Subcutaneous abdominal adipose tissue (tissue), 5 donors: ENCODE measurements at regions not wholly inside any gene's neighbourhood (a gene's known extent, or its start where the extent isn't known, plus 50 kb on each side); places are given as distances from the start of the nearest gene placed in this dataset.

ENCODE experiments used
- H3K27ac ChIP-seq: one replicate; pipeline ENCODE4 v1.7.0; 2013; ENCODE audit warnings: low read depth, mild to moderate bottlenecking, inconsistent platforms, low read length, moderate library complexity
- H3K27me3 ChIP-seq, 5 donors: one replicate each; pipeline ENCODE4 v1.7.0; 2013; ENCODE audit warnings: low read length in 5 of 5, inconsistent platforms in 1 of 5; ENCODE audit not compliant: control insufficient read depth in 5 of 5, insufficient read depth in 4 of 5
- H3K36me3 ChIP-seq, 5 donors: one replicate each; pipeline ENCODE4 v1.7.0; 2013; ENCODE audit warnings: low read length in 5 of 5; ENCODE audit not compliant: control insufficient read depth in 5 of 5, insufficient read depth in 5 of 5
- H3K4me1 ChIP-seq, 5 donors: one replicate each; pipeline ENCODE4 v1.7.0; 2013; ENCODE audit warnings: low read length in 5 of 5, mild to moderate bottlenecking in 3 of 5, moderate library complexity in 1 of 5; ENCODE audit not compliant: control insufficient read depth in 5 of 5, insufficient read depth in 5 of 5
- H3K4me3 ChIP-seq, 5 donors: one replicate each; pipeline ENCODE4 v1.7.0; 2013; ENCODE audit warnings: low read length in 5 of 5, low read depth in 1 of 5
- H3K9ac ChIP-seq, 5 donors: one replicate each; pipeline ENCODE4 v1.7.0; 2013; ENCODE audit warnings: low read length in 5 of 5, mild to moderate bottlenecking in 4 of 5, moderate library complexity in 3 of 5
- H3K9me3 ChIP-seq, 5 donors: one replicate each; pipeline ENCODE4 v1.7.0; 2013; ENCODE audit warnings: low read length in 5 of 5; ENCODE audit not compliant: control insufficient read depth in 5 of 5
- donor health status: healthy.
- donor health status: healthy.
- donor health status: healthy.
- donor health status: healthy.
- donor health status: healthy.

GRCh38 chr2:20111311-20112131, 60.1 kb upstream of the LAPTM4A start:
- H3K27me3 ChIP-seq = peaks cover 0 to 4% (median 0%) of the 10 kb centered on the region in 5 donors
- H3K4me1 ChIP-seq = peaks cover 0 to 28% (median 6%) of the 10 kb centered on the region in 5 donors
- H3K27ac ChIP-seq = no peak overlapping the region
- no peaks in the 10 kb centered on the region for H3K36me3 ChIP-seq
- H3K9ac ChIP-seq = no peak overlapping the region
- H3K4me3 ChIP-seq = no peak overlapping the region
- H3K9me3 ChIP-seq = peaks cover 0 to 7% (median 6%) of the 10 kb centered on the region in 5 donors

- Histone ChIP-seq H3K27me3 (peaks cover 0 to 4% (median 0%) of the 10 kb centered on the region in 5 donors), H3K27ac (no peak overlapping the region), H3K4me1 (peaks cover 0 to 30% (median 8%) of the 10 kb centered on the region in 5 donors), H3K4me3 (no peak overlapping the region), H3K9me3 (peaks cover 0 to 7% (median 6%) of the 10 kb centered on the region in 5 donors), H3K9ac (no peak overlapping the region), H3K36me3 (no peaks in the 10 kb centered on the region)
Measured at GRCh38 chr2:20110876-20111275, 59.4 kb upstream of the LAPTM4A start.

GRCh38 chr2:20110383-20110782, 59.0 kb upstream of the LAPTM4A start:
- no peak overlapping the region for H3K4me3 ChIP-seq
- H3K36me3 ChIP-seq = no peaks in the 10 kb centered on the region
- H3K4me1 ChIP-seq = peaks cover 0 to 32% (median 8%) of the 10 kb centered on the region in 5 donors
- H3K9ac ChIP-seq = no peak overlapping the region
- peaks cover 0 to 4% (median 4%) of the 10 kb centered on the region in 5 donors for H3K27me3 ChIP-seq
- no peak overlapping the region for H3K27ac ChIP-seq
- H3K9me3 ChIP-seq = peaks cover 0 to 7% (median 6%) of the 10 kb centered on the region in 5 donors

- H3K4me3 ChIP-seq = no peak overlapping the region
- peaks cover 0 to 8% (median 4%) of the 10 kb centered on the region in 5 donors for H3K27me3 ChIP-seq
- H3K9ac ChIP-seq = no peak overlapping the region
- peaks cover 0 to 28% (median 8%) of the 10 kb centered on the region in 5 donors for H3K4me1 ChIP-seq
- peaks cover 0 to 7% (median 6%) of the 10 kb centered on the region in 5 donors for H3K9me3 ChIP-seq
- H3K27ac ChIP-seq = no peak overlapping the region
- no peaks in the 10 kb centered on the region for H3K36me3 ChIP-seq
Measured at GRCh38 chr2:20108655-20109396, 57.4 kb upstream of the LAPTM4A start.

GRCh38 chr2:20107776-20108175, 56.3 kb upstream of the LAPTM4A start:
- peaks cover 0 to 8% (median 4%) of the 10 kb centered on the region in 5 donors for H3K27me3 ChIP-seq
- H3K27ac ChIP-seq = no peak overlapping the region
- peaks cover 0 to 21% (median 8%) of the 10 kb centered on the region in 5 donors for H3K4me1 ChIP-seq
- H3K9me3 ChIP-seq = peaks cover 0 to 7% (median 6%) of the 10 kb centered on the region in 5 donors
- no peaks in the 10 kb centered on the region for H3K36me3 ChIP-seq
- H3K9ac ChIP-seq = no peak overlapping the region
- H3K4me3 ChIP-seq = no peak overlapping the region

GRCh38 chr2:20107352-20107751, 55.9 kb upstream of the LAPTM4A start:
- Histone ChIP-seq H3K4me1 (peaks cover 0 to 21% (median 8%) of the 10 kb centered on the region in 5 donors), H3K27ac (no peak overlapping the region), H3K4me3 (peak overlapping the region in 2 of 5 donors; percentile 48 to 53), H3K36me3 (no peaks in the 10 kb centered on the region), H3K9ac (no peak overlapping the region), H3K9me3 (peaks cover 0 to 7% (median 6%) of the 10 kb centered on the region in 5 donors), H3K27me3 (peaks cover 0 to 8% (median 4%) of the 10 kb centered on the region in 5 donors)

GRCh38 chr2:20106746-20107145, 55.3 kb upstream of the LAPTM4A start:
- H3K9ac ChIP-seq = no peak overlapping the region
- H3K4me1 ChIP-seq = peaks cover 0 to 21% (median 8%) of the 10 kb centered on the region in 5 donors
- peaks cover 0 to 8% (median 4%) of the 10 kb centered on the region in 5 donors for H3K27me3 ChIP-seq
- H3K4me3 ChIP-seq = peak overlapping the region; percentile 45 to 61 (median 52)
- H3K27ac ChIP-seq = no peak overlapping the region
- H3K9me3 ChIP-seq = peaks cover 0 to 12% (median 7%) of the 10 kb centered on the region in 5 donors
- no peaks in the 10 kb centered on the region for H3K36me3 ChIP-seq

- H3K27ac ChIP-seq = no peak overlapping the region
- peaks cover 0 to 6% (median 0%) of the 10 kb centered on the region in 5 donors for H3K9me3 ChIP-seq
- peaks cover 0 to 16% (median 6%) of the 10 kb centered on the region in 5 donors for H3K4me1 ChIP-seq
- H3K9ac ChIP-seq = no peak overlapping the region
- peaks cover 0 to 8% (median 4%) of the 10 kb centered on the region in 5 donors for H3K27me3 ChIP-seq
- H3K36me3 ChIP-seq = no peaks in the 10 kb centered on the region
- no peak overlapping the region for H3K4me3 ChIP-seq
Measured at GRCh38 chr2:20104900-20105545, 53.6 kb upstream of the LAPTM4A start.

- Histone ChIP-seq H3K27ac (no peak overlapping the region), H3K36me3 (no peaks in the 10 kb centered on the region), H3K4me1 (peaks cover 0 to 16% (median 6%) of the 10 kb centered on the region in 5 donors), H3K4me3 (no peak overlapping the region), H3K27me3 (peaks cover 0 to 8% (median 4%) of the 10 kb centered on the region in 5 donors), H3K9ac (no peak overlapping the region), H3K9me3 (peaks cover 0 to 6% (median 0%) of the 10 kb centered on the region in 5 donors)
Measured at GRCh38 chr2:20103530-20103929, 52.1 kb upstream of the LAPTM4A start.
